Skeletal muscle tissue (tissue), 3 donors: ENCODE measurements at regions not wholly inside any gene's neighbourhood (a gene's known extent, or its start where the extent isn't known, plus 50 kb on each side); places are given as distances from the start of the nearest gene placed in this dataset.

ENCODE experiments used
- H3K27ac ChIP-seq: one replicate; pipeline ENCODE4 v1.7.0; 2013; ENCODE audit warnings: mild to moderate bottlenecking, low read depth, low read length, inconsistent platforms
- H3K27me3 ChIP-seq, 3 donors: one replicate each; pipeline ENCODE4 v1.7.0; 2013; ENCODE audit warnings: low read length in 3 of 3; ENCODE audit not compliant: control insufficient read depth in 3 of 3, insufficient read depth in 3 of 3
- H3K36me3 ChIP-seq, 3 donors: one replicate each; pipeline ENCODE4 v1.7.0; 2013; ENCODE audit warnings: low read length in 3 of 3; ENCODE audit not compliant: control insufficient read depth in 3 of 3, insufficient read depth in 3 of 3
- H3K4me1 ChIP-seq, 3 donors: one replicate each; pipeline ENCODE4 v1.7.0; 2013; ENCODE audit warnings: low read length in 3 of 3, mild to moderate bottlenecking in 3 of 3; ENCODE audit not compliant: control insufficient read depth in 3 of 3, insufficient read depth in 3 of 3
- H3K4me3 ChIP-seq, 3 donors: one replicate each; pipeline ENCODE4 v1.7.0; 2013; ENCODE audit warnings: low read length in 3 of 3
- H3K9ac ChIP-seq, 3 donors: one replicate each; pipeline ENCODE4 v1.7.0; 2013; ENCODE audit warnings: low read length in 3 of 3, mild to moderate bottlenecking in 3 of 3, moderate library complexity in 2 of 3, low read depth in 1 of 3
- H3K9me3 ChIP-seq, 3 donors: one replicate each; pipeline ENCODE4 v1.7.0; 2013; ENCODE audit warnings: low read length in 3 of 3; ENCODE audit not compliant: control insufficient read depth in 3 of 3
- donor health status: Osteomylitis.

- Histone ChIP-seq H3K27me3 (no peaks in the 10 kb centered on the region), H3K36me3 (no peaks in the 10 kb centered on the region), H3K9me3 (no peaks in the 10 kb centered on the region), H3K4me1 (peaks cover 0 to 12% (median 0%) of the 10 kb centered on the region in 3 donors), H3K4me3 (no peak overlapping the region), H3K9ac (no peak overlapping the region), H3K27ac (no peak overlapping the region)
Measured at GRCh38 chr11:112554586-112554985, 293.9 kb upstream of the PLET1 start.

DNA sequence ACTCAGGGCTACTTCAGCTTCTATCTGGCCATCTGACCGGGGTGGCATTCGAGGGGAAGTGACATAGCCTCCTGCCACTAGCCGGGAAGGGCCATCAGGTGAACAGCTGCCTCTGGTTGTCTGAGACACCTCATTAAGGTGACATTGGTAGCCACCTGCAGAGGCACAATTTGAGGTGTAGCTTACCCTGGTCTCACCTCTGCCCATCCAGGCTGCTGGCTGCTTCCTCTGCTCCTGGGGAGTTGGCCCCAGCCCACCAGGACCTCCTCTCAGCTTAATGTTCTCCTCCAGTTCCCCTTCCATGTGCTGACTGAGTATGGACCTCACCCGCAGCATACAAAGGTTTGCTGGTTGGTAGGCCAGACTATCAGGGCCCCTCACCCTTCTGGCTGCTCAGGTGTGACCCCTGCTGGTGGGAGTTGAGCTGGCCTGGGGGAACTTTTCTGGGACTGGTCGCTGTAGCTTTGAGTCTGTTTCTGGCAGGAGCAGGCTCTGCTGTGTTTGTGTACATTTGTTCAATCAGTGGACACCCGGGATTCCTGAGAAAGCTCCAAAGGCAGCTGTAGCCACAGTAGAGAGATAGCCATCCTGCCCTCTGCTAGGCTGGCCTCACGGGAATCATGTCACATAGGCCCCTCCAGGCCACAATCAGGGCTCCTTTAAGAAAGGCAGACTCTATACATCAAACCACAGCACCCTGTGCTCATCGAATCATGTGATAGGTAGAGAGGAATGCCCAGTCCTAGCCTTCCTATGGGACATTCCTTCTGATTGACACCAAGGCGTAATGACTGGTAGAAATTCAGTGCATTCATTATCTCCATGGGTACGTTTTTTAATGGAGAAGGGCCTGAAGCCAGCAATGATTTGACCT is 295.1 kb upstream of the PLET1 start:
- H3K9ac ChIP-seq, result peak overlapping the region in 1 of 3 donors; percentile 16
- H3K36me3 ChIP-seq, result no peaks in the 10 kb centered on the region
- H3K4me1 ChIP-seq, result peaks cover 0 to 12% (median 0%) of the 10 kb centered on the region in 3 donors
- no peak overlapping the region for H3K27ac ChIP-seq
- H3K9me3 ChIP-seq, result no peaks in the 10 kb centered on the region
- no peaks in the 10 kb centered on the region for H3K27me3 ChIP-seq
- H3K4me3 ChIP-seq, result no peak overlapping the region

DNA sequence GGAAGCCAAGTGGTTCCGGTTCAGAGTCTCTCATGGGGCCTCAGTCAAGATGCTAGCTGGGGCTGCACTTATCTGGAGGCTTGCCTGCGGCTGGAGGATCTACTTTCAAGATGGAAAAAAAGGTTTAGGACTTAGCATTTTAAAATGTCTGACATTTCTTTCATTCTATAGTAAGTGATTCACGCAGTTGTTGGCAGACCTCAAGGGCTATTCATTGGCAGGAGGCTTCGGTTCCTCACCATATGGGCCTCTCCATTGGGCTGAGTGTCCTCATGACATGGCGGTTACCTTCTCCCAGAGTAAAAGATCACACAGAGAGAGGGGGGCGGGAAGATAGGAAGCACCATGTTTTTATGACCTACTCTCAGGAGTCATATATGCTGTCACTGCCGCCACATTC is 298.0 kb upstream of the PLET1 start:
- no peak overlapping the region for H3K9ac ChIP-seq
- H3K9me3 ChIP-seq, result no peaks in the 10 kb centered on the region
- H3K27ac ChIP-seq, result no peak overlapping the region
- no peaks in the 10 kb centered on the region for H3K27me3 ChIP-seq
- H3K4me3 ChIP-seq, result no peak overlapping the region
- H3K4me1 ChIP-seq, result peaks cover under 1 to 16% (median 1%) of the 10 kb centered on the region in 3 donors
- H3K36me3 ChIP-seq, result no peaks in the 10 kb centered on the region

DNA sequence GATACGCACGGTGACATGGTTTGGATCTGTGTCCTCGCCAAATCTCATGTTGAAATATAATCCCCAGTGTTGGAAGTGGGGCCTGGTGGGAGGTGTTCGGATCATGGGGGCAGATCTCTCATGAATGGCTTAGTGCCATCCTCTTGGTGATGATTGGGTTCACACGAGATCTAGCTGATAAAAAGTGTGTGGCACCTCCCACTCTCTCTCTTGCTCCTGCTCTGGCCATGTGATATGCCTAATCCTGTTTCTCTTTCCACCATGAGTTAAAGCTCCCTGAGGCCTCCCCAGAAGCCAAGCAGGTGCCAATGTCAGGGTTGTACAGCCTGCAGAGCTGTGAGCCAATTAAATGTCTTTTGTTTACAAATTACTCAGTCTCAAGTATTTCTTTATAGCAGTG is 303.1 kb upstream of the PLET1 start:
- H3K9ac ChIP-seq, result no peak overlapping the region
- no peaks in the 10 kb centered on the region for H3K27me3 ChIP-seq
- no peaks in the 10 kb centered on the region for H3K36me3 ChIP-seq
- H3K9me3 ChIP-seq, result no peaks in the 10 kb centered on the region
- H3K4me3 ChIP-seq, result no peak overlapping the region
- H3K4me1 ChIP-seq, result peaks cover 7 to 20% (median 10%) of the 10 kb centered on the region in 3 donors
- peak overlapping the region; percentile 33 for H3K27ac ChIP-seq

GRCh38 chr11:112564228-112564955 is 303.7 kb upstream of the PLET1 start:
- no peaks in the 10 kb centered on the region for H3K27me3 ChIP-seq
- H3K36me3 ChIP-seq, result no peaks in the 10 kb centered on the region
- H3K9ac ChIP-seq, result no peak overlapping the region
- peaks cover 7 to 20% (median 10%) of the 10 kb centered on the region in 3 donors for H3K4me1 ChIP-seq
- H3K27ac ChIP-seq, result peak overlapping the region; percentile 33
- H3K4me3 ChIP-seq, result no peak overlapping the region
- H3K9me3 ChIP-seq, result no peaks in the 10 kb centered on the region

DNA sequence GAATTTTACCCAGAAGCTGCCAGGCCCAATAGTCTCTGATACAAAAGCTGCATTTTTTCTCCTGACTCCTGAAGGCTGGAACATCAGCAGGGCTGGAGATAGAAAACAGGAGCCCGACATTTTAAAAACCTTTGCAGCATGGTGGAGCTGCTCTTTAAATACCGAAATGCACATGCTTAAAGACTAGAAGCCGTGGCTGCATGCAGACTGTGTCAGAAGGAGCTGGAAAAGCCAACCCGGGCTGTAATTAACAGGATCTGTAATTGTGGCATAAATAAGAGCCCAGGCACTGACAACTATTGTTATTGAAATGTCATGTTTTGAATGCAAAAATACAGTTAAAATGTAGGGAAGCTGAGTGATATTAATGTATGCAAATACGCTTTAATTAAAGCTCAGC is 304.9 kb upstream of the PLET1 start:
- Histone ChIP-seq H3K27me3 (no peaks in the 10 kb centered on the region), H3K4me3 (no peak overlapping the region), H3K36me3 (no peaks in the 10 kb centered on the region), H3K27ac (no peak overlapping the region), H3K9me3 (no peaks in the 10 kb centered on the region), H3K4me1 (peaks cover 7 to 20% (median 10%) of the 10 kb centered on the region in 3 donors), H3K9ac (no peak overlapping the region)

GRCh38 chr11:112566124-112566523 is 305.5 kb upstream of the PLET1 start:
- Histone ChIP-seq H3K36me3 (no peaks in the 10 kb centered on the region), H3K9me3 (no peaks in the 10 kb centered on the region), H3K4me3 (no peak overlapping the region), H3K9ac (no peak overlapping the region), H3K27me3 (no peaks in the 10 kb centered on the region), H3K4me1 (peaks cover 7 to 20% (median 10%) of the 10 kb centered on the region in 3 donors), H3K27ac (no peak overlapping the region)

DNA sequence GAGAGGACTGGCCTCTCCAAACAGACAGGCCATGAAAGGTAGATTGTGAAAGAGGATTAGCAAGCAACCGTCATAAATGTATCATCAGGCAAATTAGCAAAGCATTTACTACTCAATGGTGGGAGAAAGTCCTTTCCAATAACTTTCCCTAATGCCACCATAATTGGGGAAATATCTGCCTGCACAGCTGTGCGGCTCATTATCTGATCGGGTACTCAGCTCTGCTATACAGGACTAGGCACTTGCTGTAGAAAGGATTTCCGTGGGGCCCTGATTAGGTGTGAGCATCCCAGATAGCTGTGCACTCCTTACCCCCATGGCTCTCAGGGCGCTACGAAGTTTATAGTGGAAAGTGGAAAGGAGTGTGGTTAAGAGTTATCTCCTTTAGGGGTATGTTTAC is 309.7 kb upstream of the PLET1 start:
- Histone ChIP-seq H3K36me3 (no peaks in the 10 kb centered on the region), H3K4me3 (no peak overlapping the region), H3K9ac (no peak overlapping the region), H3K27ac (no peak overlapping the region), H3K4me1 (no peaks in the 10 kb centered on the region), H3K27me3 (no peaks in the 10 kb centered on the region), H3K9me3 (no peaks in the 10 kb centered on the region)

GRCh38 chr11:112579282-112579681 is 318.6 kb upstream of the PLET1 start:
- peaks cover 0 to 11% (median 6%) of the 10 kb centered on the region in 3 donors for H3K4me1 ChIP-seq
- no peak overlapping the region for H3K9ac ChIP-seq
- H3K4me3 ChIP-seq, result no peak overlapping the region
- no peaks in the 10 kb centered on the region for H3K36me3 ChIP-seq
- peak overlapping the region; percentile 13 for H3K27ac ChIP-seq
- H3K27me3 ChIP-seq, result no peaks in the 10 kb centered on the region
- H3K9me3 ChIP-seq, result no peaks in the 10 kb centered on the region

DNA sequence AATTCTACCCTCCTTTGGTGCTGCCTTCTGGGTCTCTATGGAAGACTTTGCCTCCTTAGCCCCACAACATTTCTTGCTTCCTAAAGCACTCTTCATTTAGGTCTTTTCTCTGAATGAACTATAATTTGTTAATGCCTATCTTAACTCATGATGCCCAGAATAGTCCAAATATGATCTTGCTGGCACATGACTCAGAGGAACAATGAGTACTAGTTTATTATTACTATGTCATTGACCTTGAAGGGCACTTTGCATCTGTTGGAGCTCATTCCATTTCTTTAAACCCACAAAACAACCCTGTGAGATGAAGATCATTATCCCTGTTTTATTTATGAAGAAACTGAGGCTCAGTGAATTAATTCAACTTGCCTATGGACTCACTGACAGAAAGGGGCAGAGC is 320.2 kb upstream of the PLET1 start:
- H3K9ac ChIP-seq, result no peak overlapping the region
- H3K27ac ChIP-seq, result peak overlapping the region; percentile 11
- H3K9me3 ChIP-seq, result no peaks in the 10 kb centered on the region
- no peaks in the 10 kb centered on the region for H3K27me3 ChIP-seq
- no peak overlapping the region for H3K4me3 ChIP-seq
- peaks cover 0 to 11% (median 6%) of the 10 kb centered on the region in 3 donors for H3K4me1 ChIP-seq
- H3K36me3 ChIP-seq, result no peaks in the 10 kb centered on the region
